ENCODE measurements at regions not wholly inside any gene's neighbourhood (a gene's known extent, or its start where the extent isn't known, plus 50 kb on each side); places are given as distances from the start of the nearest gene placed in this dataset.

DNA sequence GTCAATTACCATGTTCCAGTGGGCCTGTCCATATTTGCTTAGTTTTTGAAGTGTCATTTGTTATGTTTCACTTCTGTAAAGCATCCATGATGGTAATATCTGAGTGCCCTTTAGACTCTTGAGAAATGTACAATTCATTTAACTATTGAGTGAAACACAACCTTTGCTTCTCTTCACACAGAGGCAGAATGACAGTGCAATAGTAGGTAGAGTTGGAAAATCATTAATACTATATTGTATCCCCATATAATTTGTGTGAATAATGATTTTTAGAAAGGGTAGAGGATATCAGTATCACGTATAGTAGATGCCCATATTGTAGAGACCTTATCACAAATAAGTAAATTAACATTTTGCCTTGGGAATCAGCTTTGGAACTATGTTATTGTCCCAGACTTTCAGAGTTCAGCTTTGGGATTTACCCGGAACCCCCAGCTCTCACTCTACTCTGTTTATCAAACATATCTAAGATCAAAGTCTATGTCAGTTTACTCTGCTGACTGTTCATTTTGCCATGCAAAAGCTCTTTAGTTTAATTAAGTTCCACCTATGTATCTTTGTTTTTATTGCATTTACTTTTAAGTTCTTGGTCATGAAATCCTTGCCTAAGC, 172.7 kb upstream of the NOL4 start:
- TF ChIP-seq, protein P1, sequence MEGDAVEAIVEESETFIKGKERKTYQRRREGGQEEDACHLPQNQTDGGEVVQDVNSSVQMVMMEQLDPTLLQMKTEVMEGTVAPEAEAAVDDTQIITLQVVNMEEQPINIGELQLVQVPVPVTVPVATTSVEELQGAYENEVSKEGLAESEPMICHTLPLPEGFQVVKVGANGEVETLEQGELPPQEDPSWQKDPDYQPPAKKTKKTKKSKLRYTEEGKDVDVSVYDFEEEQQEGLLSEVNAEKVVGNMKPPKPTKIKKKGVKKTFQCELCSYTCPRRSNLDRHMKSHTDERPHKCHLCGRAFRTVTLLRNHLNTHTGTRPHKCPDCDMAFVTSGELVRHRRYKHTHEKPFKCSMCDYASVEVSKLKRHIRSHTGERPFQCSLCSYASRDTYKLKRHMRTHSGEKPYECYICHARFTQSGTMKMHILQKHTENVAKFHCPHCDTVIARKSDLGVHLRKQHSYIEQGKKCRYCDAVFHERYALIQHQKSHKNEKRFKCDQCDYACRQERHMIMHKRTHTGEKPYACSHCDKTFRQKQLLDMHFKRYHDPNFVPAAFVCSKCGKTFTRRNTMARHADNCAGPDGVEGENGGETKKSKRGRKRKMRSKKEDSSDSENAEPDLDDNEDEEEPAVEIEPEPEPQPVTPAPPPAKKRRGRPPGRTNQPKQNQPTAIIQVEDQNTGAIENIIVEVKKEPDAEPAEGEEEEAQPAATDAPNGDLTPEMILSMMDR (IDR thresholded peaks at IDR 0.05) = no peak
- TF ChIP-seq POLR2A (IDR thresholded peaks at IDR 0.05) = no peak
- TF ChIP-seq POLR2AphosphoS5 (IDR thresholded peaks at IDR 0.05) = no peak
- TF ChIP-seq EP300 (IDR thresholded peaks at IDR 0.05; ENCODE audit: low read depth) = no peak
